ENCODE measurements at regions not wholly inside any gene's neighbourhood (a gene's known extent, or its start where the extent isn't known, plus 50 kb on each side); places are given as distances from the start of the nearest gene placed in this dataset.
"Not testable (repeated sequence)": the region's sequence is repeated elsewhere in the genome, so short reads cannot be mapped to it uniquely, and the experiment has no call there.

GRCh38 chr2:878245-878930, 72.3 kb upstream of the SNTG2 start:
- DNase-seq = no peak

GRCh38 chr2:877747-878146, 72.9 kb upstream of the SNTG2 start:
- no peak for DNase-seq

- no peak for DNase-seq
Measured at GRCh38 chr2:875687-876615, 74.7 kb upstream of the SNTG2 start.

- no peak for DNase-seq
Measured at GRCh38 chr2:873651-874580, 76.7 kb upstream of the SNTG2 start.

- no peak for DNase-seq
Measured at GRCh38 chr2:873027-873426, 77.6 kb upstream of the SNTG2 start.

- DNase-seq = no peak
Measured at GRCh38 chr2:871926-872680, 78.5 kb upstream of the SNTG2 start.

GRCh38 chr2:871175-871727, 79.4 kb upstream of the SNTG2 start:
- no peak for DNase-seq

- no peak for DNase-seq
Measured at GRCh38 chr2:870426-870825, 80.2 kb upstream of the SNTG2 start.

GRCh38 chr2:869894-870293, 80.8 kb upstream of the SNTG2 start:
- DNase-seq = no peak

GRCh38 chr2:869357-869871, 81.2 kb upstream of the SNTG2 start:
- no peak for DNase-seq

GRCh38 chr2:868857-869256, 81.8 kb upstream of the SNTG2 start:
- DNase-seq = not testable (repeated sequence)

GRCh38 chr2:867296-867695, 83.4 kb upstream of the SNTG2 start:
- no peak for DNase-seq

GRCh38 chr2:866887-867286, 83.8 kb upstream of the SNTG2 start:
- no peak for DNase-seq

GRCh38 chr2:866009-866680, 84.5 kb upstream of the SNTG2 start:
- no peak for DNase-seq

GRCh38 chr2:864501-865106, 86.0 kb upstream of the SNTG2 start:
- DNase-seq = no peak

GRCh38 chr2:863732-864450, 86.8 kb upstream of the SNTG2 start:
- DNase-seq = no peak

- no peak for DNase-seq
Measured at GRCh38 chr2:862731-863466, 87.8 kb upstream of the SNTG2 start.

GRCh38 chr2:862355-862687, 88.3 kb upstream of the SNTG2 start:
- no peak for DNase-seq

Measured in nucleus accumbens (tissue), 56 donors.